Transverse colon (tissue), 3 donors: ENCODE measurements at regions not wholly inside any gene's neighbourhood (a gene's known extent, or its start where the extent isn't known, plus 50 kb on each side); places are given as distances from the start of the nearest gene placed in this dataset.

Experiments used
- EP300 ChIP-seq: sonication (generic); formaldehyde crosslinking; IDR thresholded peaks from one replicate; pipeline ENCODE4 v1.6.1; 2017; ENCODE audit warnings: antibody characterized with exemption, low read depth
- TF ChIP-seq, protein P1 (sequence below), 5 experiments: fragments of 200-600 bp in 3 of 5; fragments of 450-650 bp in 2 of 5; sonication (generic) in 3 of 5; IDR thresholded peaks; 1 replicate in 2 of 5; 2 replicates in 3 of 5; pipeline ENCODE4 v1.5.1; 2016 to 2017; ENCODE audit warnings: antibody characterized with exemption in 5 of 5, inconsistent platforms in 3 of 5, mild to moderate bottlenecking in 2 of 5, moderate library complexity in 1 of 5

- TF ChIP-seq, protein P1, sequence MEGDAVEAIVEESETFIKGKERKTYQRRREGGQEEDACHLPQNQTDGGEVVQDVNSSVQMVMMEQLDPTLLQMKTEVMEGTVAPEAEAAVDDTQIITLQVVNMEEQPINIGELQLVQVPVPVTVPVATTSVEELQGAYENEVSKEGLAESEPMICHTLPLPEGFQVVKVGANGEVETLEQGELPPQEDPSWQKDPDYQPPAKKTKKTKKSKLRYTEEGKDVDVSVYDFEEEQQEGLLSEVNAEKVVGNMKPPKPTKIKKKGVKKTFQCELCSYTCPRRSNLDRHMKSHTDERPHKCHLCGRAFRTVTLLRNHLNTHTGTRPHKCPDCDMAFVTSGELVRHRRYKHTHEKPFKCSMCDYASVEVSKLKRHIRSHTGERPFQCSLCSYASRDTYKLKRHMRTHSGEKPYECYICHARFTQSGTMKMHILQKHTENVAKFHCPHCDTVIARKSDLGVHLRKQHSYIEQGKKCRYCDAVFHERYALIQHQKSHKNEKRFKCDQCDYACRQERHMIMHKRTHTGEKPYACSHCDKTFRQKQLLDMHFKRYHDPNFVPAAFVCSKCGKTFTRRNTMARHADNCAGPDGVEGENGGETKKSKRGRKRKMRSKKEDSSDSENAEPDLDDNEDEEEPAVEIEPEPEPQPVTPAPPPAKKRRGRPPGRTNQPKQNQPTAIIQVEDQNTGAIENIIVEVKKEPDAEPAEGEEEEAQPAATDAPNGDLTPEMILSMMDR (IDR thresholded peaks at IDR 0.05) = no peak
- no peak for TF ChIP-seq EP300
Measured at GRCh38 chr6:153705429-153705828, 333.6 kb upstream of the OPRM1 start.
